CD14-positive monocyte (primary cell): ENCODE measurements at regions not wholly inside any gene's neighbourhood (a gene's known extent, or its start where the extent isn't known, plus 50 kb on each side); places are given as distances from the start of the nearest gene placed in this dataset.

ENCODE experiments used
- DNase-seq, 3 donors: peaks; one replicate each; pipeline ENCODE4 v3.0.0-alpha.2; 2011 to 2022
- H2AFZ ChIP-seq: 2 replicates; pipeline ENCODE4 v1.6.0; 2012; ENCODE audit warnings: mild to moderate bottlenecking, low read depth, low read length, inconsistent platforms; ENCODE audit not compliant: insufficient read depth, poor library complexity, severe bottlenecking
- H3K27ac ChIP-seq, 2 donors: 1 replicate in 1 of 2; 2 replicates in 1 of 2; pipeline ENCODE4 v1.5.1; 2012 to 2013; ENCODE audit warnings: low read length in 2 of 2, control low read depth in 1 of 2, inconsistent platforms in 1 of 2, low read depth in 1 of 2, mild to moderate bottlenecking in 1 of 2
- H3K27me3 ChIP-seq, 2 donors: one replicate each; pipeline versions ENCODE4 v1.6.0 to v1.6.1; 2011 to 2013; ENCODE audit warnings: low read length in 2 of 2; ENCODE audit not compliant: control insufficient read depth in 2 of 2, insufficient read depth in 2 of 2
- H3K36me3 ChIP-seq, 2 donors: replicated peaks in 1 of 2; 1 replicate in 1 of 2; 2 replicates in 1 of 2; pipeline versions ENCODE4 v1.5.1 to v1.6.1; 2012 to 2013; ENCODE audit warnings: low read length in 2 of 2, control low read depth in 1 of 2, inconsistent platforms in 1 of 2, mild to moderate bottlenecking in 1 of 2; ENCODE audit not compliant: insufficient read depth in 2 of 2, control insufficient read depth in 1 of 2
- H3K4me1 ChIP-seq, 2 donors: 1 replicate in 1 of 2; 2 replicates in 1 of 2; pipeline versions ENCODE4 v1.5.1 to v1.6.1; 2012 to 2013; ENCODE audit warnings: low read length in 2 of 2, control low read depth in 1 of 2, inconsistent platforms in 1 of 2, mild to moderate bottlenecking in 1 of 2, moderate library complexity in 1 of 2; ENCODE audit not compliant: insufficient read depth in 2 of 2, control insufficient read depth in 1 of 2
- H3K4me2 ChIP-seq: replicated peaks from 2 replicates; pipeline ENCODE3; 2012; ENCODE audit warnings: low read length, moderate library complexity, mild to moderate bottlenecking; ENCODE audit not compliant: poor library complexity, severe bottlenecking; ENCODE audit errors: extremely low read depth
- H3K4me3 ChIP-seq, 3 experiments: fragments of 200-600 bp in 1 of 3; sonication (generic) in 1 of 3; replicated peaks in 1 of 3; 1 replicate in 2 of 3; 2 replicates in 1 of 3; pipeline ENCODE4 v1.5.1; 2011 to 2013; ENCODE audit warnings: low read length in 3 of 3, mild to moderate bottlenecking in 3 of 3, control low read depth in 2 of 3, low read depth in 2 of 3, inconsistent platforms in 1 of 3, moderate library complexity in 1 of 3
- H3K79me2 ChIP-seq: 2 replicates; pipeline ENCODE4 v1.6.0; 2012; ENCODE audit warnings: mild to moderate bottlenecking, control low read depth, inconsistent platforms, low read length, moderate library complexity; ENCODE audit not compliant: insufficient read depth
- H3K9ac ChIP-seq: 2 replicates; pipeline ENCODE4 v1.6.0; 2017; ENCODE audit warnings: low read length, mild to moderate bottlenecking; ENCODE audit not compliant: insufficient read depth, poor library complexity, severe bottlenecking
- H3K9me3 ChIP-seq, 2 donors: replicated peaks in 1 of 2; 1 replicate in 1 of 2; 2 replicates in 1 of 2; pipeline versions ENCODE4 v1.5.1 to v1.6.1; 2012 to 2013; ENCODE audit warnings: low read length in 2 of 2, control low read depth in 1 of 2; ENCODE audit not compliant: control insufficient read depth in 1 of 2, insufficient read depth in 1 of 2
- H4K20me1 ChIP-seq: 2 replicates; pipeline ENCODE4 v1.6.0; 2012; ENCODE audit warnings: mild to moderate bottlenecking, low read length, control low read depth, moderate library complexity; ENCODE audit not compliant: insufficient read depth
- H3K27ac Mint-ChIP-seq, 7 donors: one replicate each; pipeline ENCODE4 v1.8.0; 2020; ENCODE audit warnings: mild to moderate bottlenecking in 7 of 7, mixed read lengths in 7 of 7, moderate library complexity in 6 of 7, inconsistent platforms in 2 of 7
- H3K27me3 Mint-ChIP-seq, 3 donors: one replicate each; pipeline ENCODE4 v1.8.0; 2021 to 2022; ENCODE audit warnings: low read depth in 3 of 3, mild to moderate bottlenecking in 3 of 3, mixed read lengths in 3 of 3, moderate library complexity in 3 of 3, inconsistent platforms in 1 of 3
- H3K36me3 Mint-ChIP-seq, 2 donors: one replicate each; pipeline ENCODE4 v1.8.0; 2020; ENCODE audit warnings: mixed read lengths in 2 of 2, inconsistent platforms in 1 of 2, mild to moderate bottlenecking in 1 of 2
- H3K4me1 Mint-ChIP-seq: one replicate; pipeline ENCODE4 v1.8.0; 2020; ENCODE audit warnings: mild to moderate bottlenecking, mixed read lengths
- H3K4me3 Mint-ChIP-seq, 2 donors: one replicate each; pipeline ENCODE4 v1.8.0; 2020; ENCODE audit warnings: mild to moderate bottlenecking in 2 of 2, mixed read lengths in 2 of 2, moderate library complexity in 1 of 2
- H3K9me3 Mint-ChIP-seq, 7 donors: one replicate each; pipeline ENCODE4 v1.8.0; 2020 to 2022; ENCODE audit warnings: mixed read lengths in 7 of 7, mild to moderate bottlenecking in 6 of 7, moderate library complexity in 6 of 7, inconsistent platforms in 2 of 7
- WGBS: methylation state at CpG from one replicate; pipeline ENCODE4 v1.1.5; 2013; ENCODE audit warnings: missing lambda C conversion rate; ENCODE audit not compliant: insufficient coverage; 5-methylcytosine and 5-hydroxymethylcytosine counted together
- intact Hi-C, 2 donors: fragments of 100-400 bp; cut with micrococcal nuclease; formaldehyde crosslinking; loops; one replicate each; pipeline versions ENCODE4 v1.15.0 to v1.15.1; 2023
- TF ChIP-seq, protein P1 (sequence below): fragments of 200-600 bp; IDR thresholded peaks from one replicate; pipeline ENCODE4 v1.8.0; 2022; ENCODE audit warnings: antibody characterized with exemption, mild to moderate bottlenecking

DNA sequence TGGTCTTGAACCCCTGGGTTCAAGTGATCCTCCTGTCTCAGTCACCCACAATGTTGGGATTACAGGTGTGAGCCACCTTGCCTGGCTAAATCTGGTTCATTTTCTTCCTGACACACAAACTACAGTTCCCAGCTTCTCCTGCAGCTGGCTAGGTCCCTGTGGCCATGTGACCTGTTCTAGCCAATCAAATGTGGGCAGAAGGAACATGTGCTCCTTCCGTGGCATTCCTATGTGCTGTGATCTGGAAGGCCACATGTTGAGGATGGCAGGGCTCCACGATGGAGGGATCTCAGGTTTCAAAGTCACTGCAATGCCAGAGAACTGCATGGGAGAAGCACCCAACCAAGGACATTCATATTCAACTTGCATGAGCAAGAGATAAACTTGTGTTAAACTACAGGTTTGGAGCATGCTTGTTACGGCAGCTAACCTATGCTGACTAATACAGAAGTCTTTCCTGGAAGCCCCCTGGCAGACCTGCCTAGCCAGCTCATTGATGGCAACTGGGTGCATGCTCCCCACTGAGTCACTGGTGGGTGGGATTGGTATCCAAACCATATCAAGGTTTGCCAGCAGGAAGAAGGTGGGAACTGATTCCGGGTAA lies 86.0 kb downstream of the RPS6KA4 start:
- Histone ChIP-seq H3K27ac (no peak overlapping the region), H3K9ac (no peak overlapping the region), H3K79me2 (no peaks in the 10 kb centered on the region), H3K36me3 (no peaks in the 10 kb centered on the region), H2AFZ (no peak overlapping the region), H3K9me3 (no peaks in the 10 kb centered on the region), H3K4me3 (no peak overlapping the region), H4K20me1 (no peaks in the 10 kb centered on the region), H3K4me2 (no peak overlapping the region), H3K27me3 (no peaks in the 10 kb centered on the region), H3K4me1 (peaks cover 61 to 72% of the 10 kb centered on the region in 2 donors)
- H3K27me3 Mint-ChIP-seq, result peaks cover 0 to 3% (median 0%) of the 10 kb centered on the region in 3 donors
- H3K36me3 Mint-ChIP-seq, result peaks cover 0 to 3% of the 10 kb centered on the region in 2 donors
- 70% methylated on average over 3 of the region's 4 CpGs for WGBS
- H3K4me1 Mint-ChIP-seq, result peaks cover 72% of the 10 kb centered on the region
- TF ChIP-seq, protein P1, sequence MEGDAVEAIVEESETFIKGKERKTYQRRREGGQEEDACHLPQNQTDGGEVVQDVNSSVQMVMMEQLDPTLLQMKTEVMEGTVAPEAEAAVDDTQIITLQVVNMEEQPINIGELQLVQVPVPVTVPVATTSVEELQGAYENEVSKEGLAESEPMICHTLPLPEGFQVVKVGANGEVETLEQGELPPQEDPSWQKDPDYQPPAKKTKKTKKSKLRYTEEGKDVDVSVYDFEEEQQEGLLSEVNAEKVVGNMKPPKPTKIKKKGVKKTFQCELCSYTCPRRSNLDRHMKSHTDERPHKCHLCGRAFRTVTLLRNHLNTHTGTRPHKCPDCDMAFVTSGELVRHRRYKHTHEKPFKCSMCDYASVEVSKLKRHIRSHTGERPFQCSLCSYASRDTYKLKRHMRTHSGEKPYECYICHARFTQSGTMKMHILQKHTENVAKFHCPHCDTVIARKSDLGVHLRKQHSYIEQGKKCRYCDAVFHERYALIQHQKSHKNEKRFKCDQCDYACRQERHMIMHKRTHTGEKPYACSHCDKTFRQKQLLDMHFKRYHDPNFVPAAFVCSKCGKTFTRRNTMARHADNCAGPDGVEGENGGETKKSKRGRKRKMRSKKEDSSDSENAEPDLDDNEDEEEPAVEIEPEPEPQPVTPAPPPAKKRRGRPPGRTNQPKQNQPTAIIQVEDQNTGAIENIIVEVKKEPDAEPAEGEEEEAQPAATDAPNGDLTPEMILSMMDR, result no peak
- H3K4me3 Mint-ChIP-seq, result no peak overlapping the region
- intact Hi-C loops, result no loop called here
- H3K9me3 Mint-ChIP-seq, result peaks cover 0 to 6% (median 2%) of the 10 kb centered on the region in 7 donors
- peak in 1 of 3 donors; percentile 26 for DNase-seq
- peak overlapping the region in 1 of 7 donors; percentile 55 for H3K27ac Mint-ChIP-seq

- Histone ChIP-seq H3K4me2 (no peak overlapping the region), H3K36me3 (no peaks in the 10 kb centered on the region), H3K79me2 (peaks cover 5% of the 10 kb centered on the region), H3K9me3 (no peaks in the 10 kb centered on the region), H2AFZ (no peak overlapping the region), H3K4me1 (peaks cover 63 to 74% of the 10 kb centered on the region in 2 donors), H3K9ac (no peak overlapping the region), H3K27me3 (no peaks in the 10 kb centered on the region), H3K27ac (no peak overlapping the region), H3K4me3 (no peak overlapping the region), H4K20me1 (no peaks in the 10 kb centered on the region)
- Mint-ChIP-seq H3K36me3 (no peaks in the 10 kb centered on the region), H3K4me3 (no peak overlapping the region), H3K27me3 (peaks cover 0 to 3% (median 0%) of the 10 kb centered on the region in 3 donors), H3K4me1 (peaks cover 73% of the 10 kb centered on the region), H3K27ac (no peak overlapping the region), H3K9me3 (peaks cover 0 to 4% (median 2%) of the 10 kb centered on the region in 7 donors)
- TF ChIP-seq, protein P1, result no peak
- intact Hi-C loops, result no loop called here
- WGBS, result 87% methylated on average over 3 of the region's 4 CpGs
- no peak for DNase-seq
These were observed 86.7 kb downstream of the RPS6KA4 start for GRCh38 chr11:64445651-64446050.
